ENCODE measurements at regions not wholly inside any gene's neighbourhood (a gene's known extent, or its start where the extent isn't known, plus 50 kb on each side); places are given as distances from the start of the nearest gene placed in this dataset.
"Not testable (repeated sequence)": the region's sequence is repeated elsewhere in the genome, so short reads cannot be mapped to it uniquely, and the experiment has no call there.

- no peak for DNase-seq (ENCODE audit: low read depth in 3 of 3)
Observed at GRCh38 chr1:194442901-194443575, 1256.6 kb upstream of the B3GALT2 start.

- DNase-seq (ENCODE audit: low read depth in 3 of 3), result no peak
Observed at GRCh38 chr1:194437135-194437534, 1250.7 kb upstream of the B3GALT2 start.

GRCh38 chr1:194431121-194431520 lies 1244.7 kb upstream of the B3GALT2 start:
- DNase-seq (ENCODE audit: low read depth in 3 of 3), result no peak

- DNase-seq (ENCODE audit: low read depth in 3 of 3), result no peak
Observed at GRCh38 chr1:194420706-194421105, 1234.3 kb upstream of the B3GALT2 start.

- no peak for DNase-seq (ENCODE audit: low read depth in 3 of 3)
Observed at GRCh38 chr1:194419721-194420120, 1233.3 kb upstream of the B3GALT2 start.

GRCh38 chr1:194410756-194411155 lies 1224.3 kb upstream of the B3GALT2 start:
- no peak for DNase-seq (ENCODE audit: low read depth in 3 of 3)

GRCh38 chr1:194407238-194407637 lies 1220.8 kb upstream of the B3GALT2 start:
- DNase-seq (ENCODE audit: low read depth in 3 of 3), result not testable (repeated sequence)

GRCh38 chr1:194394676-194395075 lies 1208.3 kb upstream of the B3GALT2 start:
- DNase-seq (ENCODE audit: low read depth in 3 of 3), result no peak

- DNase-seq (ENCODE audit: low read depth in 3 of 3), result no peak
Observed at GRCh38 chr1:194387531-194387930, 1201.1 kb upstream of the B3GALT2 start.

- DNase-seq (ENCODE audit: low read depth in 3 of 3), result no peak
Observed at GRCh38 chr1:194378517-194378916, 1192.1 kb upstream of the B3GALT2 start.

GRCh38 chr1:194374649-194375048 lies 1188.2 kb upstream of the B3GALT2 start:
- DNase-seq (ENCODE audit: low read depth in 3 of 3), result no peak

GRCh38 chr1:194372266-194372665 lies 1185.9 kb upstream of the B3GALT2 start:
- no peak for DNase-seq (ENCODE audit: low read depth in 3 of 3)

GRCh38 chr1:194369622-194370021 lies 1183.2 kb upstream of the B3GALT2 start:
- no peak for DNase-seq (ENCODE audit: low read depth in 3 of 3)

GRCh38 chr1:194369060-194369459 lies 1182.6 kb upstream of the B3GALT2 start:
- no peak for DNase-seq (ENCODE audit: low read depth in 3 of 3)

- DNase-seq (ENCODE audit: low read depth in 3 of 3), result no peak
Observed at GRCh38 chr1:194367121-194367520, 1180.7 kb upstream of the B3GALT2 start.

GRCh38 chr1:194366705-194367104 lies 1180.3 kb upstream of the B3GALT2 start:
- DNase-seq (ENCODE audit: low read depth in 3 of 3), result no peak

GRCh38 chr1:194362327-194362726 lies 1175.9 kb upstream of the B3GALT2 start:
- no peak for DNase-seq (ENCODE audit: low read depth in 3 of 3)

GRCh38 chr1:194361374-194362131 lies 1175.1 kb upstream of the B3GALT2 start:
- DNase-seq (ENCODE audit: low read depth in 3 of 3), result no peak

GRCh38 chr1:194358208-194358581 lies 1171.8 kb upstream of the B3GALT2 start:
- DNase-seq (ENCODE audit: low read depth in 3 of 3), result no peak

GRCh38 chr1:194357573-194358207 lies 1171.3 kb upstream of the B3GALT2 start:
- not testable (repeated sequence) for DNase-seq (ENCODE audit: low read depth in 3 of 3)

- no peak for DNase-seq (ENCODE audit: low read depth in 3 of 3)
Observed at GRCh38 chr1:194355488-194356106, 1169.2 kb upstream of the B3GALT2 start.

GRCh38 chr1:194353121-194353520 lies 1166.7 kb upstream of the B3GALT2 start:
- DNase-seq (ENCODE audit: low read depth in 3 of 3), result no peak

All from stimulated activated CD4-positive, alpha-beta T cell treated with anti-CD3 and anti-CD28 coated beads, TNF-alpha, amount 100 ng/mL, for 24 hours (primary cell).